Transverse colon (tissue), 3 donors: ENCODE measurements at regions not wholly inside any gene's neighbourhood (a gene's known extent, or its start where the extent isn't known, plus 50 kb on each side); places are given as distances from the start of the nearest gene placed in this dataset.

ENCODE experiments used
- EP300 ChIP-seq: sonication (generic); formaldehyde crosslinking; IDR thresholded peaks from one replicate; pipeline ENCODE4 v1.6.1; 2017; ENCODE audit warnings: antibody characterized with exemption, low read depth
- POLR2A ChIP-seq: fragments of 450-650 bp; IDR thresholded peaks from one replicate; pipeline ENCODE4 v1.6.1; 2016; ENCODE audit warnings: antibody characterized with exemption, mild to moderate bottlenecking, moderate library complexity
- TF ChIP-seq, protein P1 (sequence below), 5 experiments: fragments of 200-600 bp in 3 of 5; fragments of 450-650 bp in 2 of 5; sonication (generic) in 3 of 5; IDR thresholded peaks; 1 replicate in 2 of 5; 2 replicates in 3 of 5; pipeline ENCODE4 v1.5.1; 2016 to 2017; ENCODE audit warnings: antibody characterized with exemption in 5 of 5, inconsistent platforms in 3 of 5, mild to moderate bottlenecking in 2 of 5, moderate library complexity in 1 of 5

DNA sequence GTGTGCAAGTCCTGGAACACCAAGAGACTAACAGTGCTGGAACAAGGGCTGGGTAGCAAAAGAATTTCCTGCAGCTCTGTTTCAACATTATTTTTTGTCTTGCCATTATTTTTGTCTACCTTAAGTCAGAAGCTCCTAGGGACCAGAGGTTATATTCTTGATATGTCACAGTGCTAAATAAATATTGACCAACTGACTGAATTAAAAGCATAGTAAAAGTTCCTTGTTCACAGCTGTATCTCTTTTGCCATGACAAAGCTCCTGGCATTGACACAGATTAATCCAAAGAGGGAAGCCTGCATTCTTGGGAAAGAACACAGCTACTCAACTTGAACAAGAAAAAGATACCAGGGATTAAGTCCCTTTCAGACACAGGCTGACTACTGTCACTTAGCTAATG, 136.5 kb downstream of the SPTSSA start:
- TF ChIP-seq, protein P1, sequence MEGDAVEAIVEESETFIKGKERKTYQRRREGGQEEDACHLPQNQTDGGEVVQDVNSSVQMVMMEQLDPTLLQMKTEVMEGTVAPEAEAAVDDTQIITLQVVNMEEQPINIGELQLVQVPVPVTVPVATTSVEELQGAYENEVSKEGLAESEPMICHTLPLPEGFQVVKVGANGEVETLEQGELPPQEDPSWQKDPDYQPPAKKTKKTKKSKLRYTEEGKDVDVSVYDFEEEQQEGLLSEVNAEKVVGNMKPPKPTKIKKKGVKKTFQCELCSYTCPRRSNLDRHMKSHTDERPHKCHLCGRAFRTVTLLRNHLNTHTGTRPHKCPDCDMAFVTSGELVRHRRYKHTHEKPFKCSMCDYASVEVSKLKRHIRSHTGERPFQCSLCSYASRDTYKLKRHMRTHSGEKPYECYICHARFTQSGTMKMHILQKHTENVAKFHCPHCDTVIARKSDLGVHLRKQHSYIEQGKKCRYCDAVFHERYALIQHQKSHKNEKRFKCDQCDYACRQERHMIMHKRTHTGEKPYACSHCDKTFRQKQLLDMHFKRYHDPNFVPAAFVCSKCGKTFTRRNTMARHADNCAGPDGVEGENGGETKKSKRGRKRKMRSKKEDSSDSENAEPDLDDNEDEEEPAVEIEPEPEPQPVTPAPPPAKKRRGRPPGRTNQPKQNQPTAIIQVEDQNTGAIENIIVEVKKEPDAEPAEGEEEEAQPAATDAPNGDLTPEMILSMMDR (IDR thresholded peaks at IDR 0.05): no peak
- TF ChIP-seq POLR2A: no peak
- TF ChIP-seq EP300: no peak
